A673 (cell line): ENCODE measurements at regions not wholly inside any gene's neighbourhood (a gene's known extent, or its start where the extent isn't known, plus 50 kb on each side); places are given as distances from the start of the nearest gene placed in this dataset.

ENCODE experiments used
- CTCF ChIP-seq: fragments of 300-800, 200-600 bp; sonication (generic); conservative IDR thresholded peaks from 2 replicates; pipeline ENCODE4 v1.5.1; 2017; ENCODE audit warnings: low read depth, mild to moderate bottlenecking, antibody characterized with exemption, low read length, moderate library complexity, mixed read lengths
- EZH2 ChIP-seq: fragments of 200-600 bp; sonication (generic); IDR thresholded peaks from 2 replicates; pipeline ENCODE4 v1.6.1; 2017; ENCODE audit warnings: borderline replicate concordance, low read depth, mild to moderate bottlenecking, mixed read lengths, antibody characterized with exemption, low read length; ENCODE audit not compliant: poor library complexity, severe bottlenecking

GRCh38 chr15:29968895-29969561, 113.7 kb upstream of the GOLGA8J start:
- TF ChIP-seq CTCF (no peak), EZH2 (peak; percentile 11)
